ENCODE measurements at regions not wholly inside any gene's neighbourhood (a gene's known extent, or its start where the extent isn't known, plus 50 kb on each side); places are given as distances from the start of the nearest gene placed in this dataset.

DNA sequence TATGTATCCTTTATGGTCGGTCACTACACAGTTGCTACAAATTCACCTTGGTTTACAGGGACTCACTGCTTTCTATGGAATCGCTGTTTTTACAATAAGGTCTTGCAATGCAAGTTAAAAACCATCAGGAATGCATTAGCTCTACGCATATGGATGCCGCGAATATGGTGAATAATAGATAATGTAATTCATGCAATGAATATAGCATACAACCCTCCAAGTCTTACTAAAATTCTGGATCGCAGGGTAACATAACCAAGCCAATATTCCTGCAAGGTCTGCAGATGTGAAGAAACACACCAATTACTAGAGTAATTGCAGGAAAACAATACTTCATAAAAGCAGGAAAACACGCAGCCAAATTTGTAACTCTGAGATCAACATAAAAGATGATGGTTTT, 75.6 kb upstream of the BACE2 start:
- Histone ChIP-seq H3K36me3 (ENCODE audit: control insufficient read depth in 1 of 2, insufficient read depth in 2 of 2, low read depth in 1 of 2, low read length in 2 of 2) (no peaks in the 10 kb centered on the region), H3K79me1 (replicated peaks; ENCODE audit: low read length, poor library complexity, severe bottlenecking) (no peaks in the 10 kb centered on the region), H2BK5ac (ENCODE audit: low read depth, low read length, poor library complexity, severe bottlenecking) (no peak overlapping the region), H3K18ac (ENCODE audit: low read depth in 1 of 2, low read length in 2 of 2) (no peak overlapping the region), H3K27ac (ENCODE audit: low read length, poor library complexity, severe bottlenecking) (no peak overlapping the region), H3K14ac (ENCODE audit: low read length in 2 of 2) (no peak overlapping the region), H2BK15ac (ENCODE audit: low read depth, poor library complexity, severe bottlenecking) (no peak overlapping the region), H4K8ac (ENCODE audit: low read length) (no peak overlapping the region), H3K23ac (ENCODE audit: low read length in 2 of 2) (no peak overlapping the region), H3K4ac (ENCODE audit: low read depth in 1 of 2, low read length in 2 of 2) (no peak overlapping the region), H2AFZ (ENCODE audit: low read depth, low read length) (no peak overlapping the region), H4K91ac (ENCODE audit: low read length) (no peak overlapping the region), H2AK5ac (ENCODE audit: low read length, severe bottlenecking) (no peak overlapping the region), H3K9ac (ENCODE audit: low read length) (no peak overlapping the region), H3K4me2 (ENCODE audit: low read length, poor library complexity, severe bottlenecking) (no peak overlapping the region), H3K9me3 (ENCODE audit: control insufficient read depth, low read length) (no peaks in the 10 kb centered on the region), H3K4me1 (ENCODE audit: control insufficient read depth, insufficient read depth, low read depth, low read length) (no peaks in the 10 kb centered on the region), H3K4me3 (ENCODE audit: insufficient read depth in 1 of 2, low read depth in 1 of 2, low read length in 2 of 2) (no peak overlapping the region), H3K27me3 (ENCODE audit: control insufficient read depth in 1 of 2, insufficient read depth in 1 of 2, low read length in 2 of 2) (peaks cover 0 to 5% of the 10 kb centered on the region in 2 experiments), H2BK12ac (ENCODE audit: low read length in 2 of 2) (no peak overlapping the region), H2BK120ac (ENCODE audit: low read depth, low read length) (no peak overlapping the region)
- DNase-seq, result no peak
- 77% methylated on average over 2 of the region's 7 CpGs for WGBS

DNA sequence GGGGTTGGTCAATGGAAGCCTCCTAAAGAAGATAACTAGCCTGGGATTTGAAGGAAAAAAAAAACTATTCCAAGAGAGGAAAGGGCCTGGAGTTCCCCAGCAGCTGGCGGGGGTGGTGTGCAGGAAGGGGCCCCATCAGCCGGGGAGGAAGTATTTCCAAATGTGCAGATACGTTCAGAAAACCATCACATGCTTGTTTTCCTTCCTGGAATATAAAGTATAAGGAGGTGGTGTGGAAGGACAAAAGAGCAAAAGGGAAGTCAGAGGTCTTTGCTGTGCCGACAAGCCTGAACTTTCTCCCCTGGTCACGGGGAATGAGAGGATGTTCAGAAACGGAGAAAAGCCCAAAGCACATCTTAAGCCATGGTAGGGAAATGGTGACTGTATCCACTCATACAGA, 72.0 kb upstream of the BACE2 start:
- Histone ChIP-seq H3K4ac (ENCODE audit: low read depth in 1 of 2, low read length in 2 of 2) (no peak overlapping the region), H3K79me1 (replicated peaks; ENCODE audit: low read length, poor library complexity, severe bottlenecking) (no peaks in the 10 kb centered on the region), H3K4me3 (ENCODE audit: insufficient read depth in 1 of 2, low read depth in 1 of 2, low read length in 2 of 2) (no peak overlapping the region), H3K36me3 (ENCODE audit: control insufficient read depth in 1 of 2, insufficient read depth in 2 of 2, low read depth in 1 of 2, low read length in 2 of 2) (no peaks in the 10 kb centered on the region), H3K18ac (ENCODE audit: low read depth in 1 of 2, low read length in 2 of 2) (no peak overlapping the region), H3K9me3 (ENCODE audit: control insufficient read depth, low read length) (peaks cover 2% of the 10 kb centered on the region), H3K4me1 (ENCODE audit: control insufficient read depth, insufficient read depth, low read depth, low read length) (no peaks in the 10 kb centered on the region), H3K9ac (ENCODE audit: low read length) (no peak overlapping the region), H2BK15ac (ENCODE audit: low read depth, poor library complexity, severe bottlenecking) (no peak overlapping the region), H3K14ac (ENCODE audit: low read length in 2 of 2) (no peak overlapping the region), H2AFZ (ENCODE audit: low read depth, low read length) (no peak overlapping the region), H2BK12ac (ENCODE audit: low read length in 2 of 2) (no peak overlapping the region), H2BK120ac (ENCODE audit: low read depth, low read length) (no peak overlapping the region), H3K27me3 (ENCODE audit: control insufficient read depth in 1 of 2, insufficient read depth in 1 of 2, low read length in 2 of 2) (peaks cover 0 to 9% of the 10 kb centered on the region in 2 experiments), H2BK5ac (ENCODE audit: low read depth, low read length, poor library complexity, severe bottlenecking) (no peak overlapping the region), H3K23ac (ENCODE audit: low read length in 2 of 2) (no peak overlapping the region), H3K4me2 (ENCODE audit: low read length, poor library complexity, severe bottlenecking) (no peak overlapping the region), H4K91ac (ENCODE audit: low read length) (no peak overlapping the region), H2AK5ac (ENCODE audit: low read length, severe bottlenecking) (no peak overlapping the region), H3K27ac (ENCODE audit: low read length, poor library complexity, severe bottlenecking) (no peak overlapping the region), H4K8ac (ENCODE audit: low read length) (no peak overlapping the region)
- WGBS, result 70% methylated on average over 5 of the region's 6 CpGs
- DNase-seq, result no peak

DNA sequence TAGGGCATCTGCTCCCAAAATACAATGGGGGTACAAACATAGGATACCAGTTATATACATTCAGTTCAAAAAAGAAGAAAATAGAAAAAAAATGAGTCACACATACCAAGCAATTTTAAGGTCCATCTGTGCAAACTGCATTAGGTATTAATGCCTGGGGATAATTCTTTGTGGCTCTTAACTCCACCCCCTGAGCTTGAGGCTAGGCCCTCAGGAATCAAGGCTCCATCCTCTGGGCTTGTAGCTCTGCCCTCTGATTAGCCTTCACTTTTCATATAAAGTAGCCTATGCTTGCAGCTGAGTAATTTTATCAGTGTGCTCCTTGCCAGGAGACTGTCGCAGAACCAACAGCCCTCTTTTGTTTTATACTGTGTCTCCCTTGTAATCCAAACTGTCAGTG, 69.9 kb upstream of the BACE2 start:
- no peak overlapping the region for H3K9ac ChIP-seq (ENCODE audit: low read length)
- H3K36me3 ChIP-seq (ENCODE audit: control insufficient read depth in 1 of 2, insufficient read depth in 2 of 2, low read depth in 1 of 2, low read length in 2 of 2), result no peaks in the 10 kb centered on the region
- H3K23ac ChIP-seq (ENCODE audit: low read length in 2 of 2), result no peak overlapping the region
- H3K4ac ChIP-seq (ENCODE audit: low read depth in 1 of 2, low read length in 2 of 2), result no peak overlapping the region
- H4K8ac ChIP-seq (ENCODE audit: low read length), result no peak overlapping the region
- no peak overlapping the region for H4K91ac ChIP-seq (ENCODE audit: low read length)
- H2BK15ac ChIP-seq (ENCODE audit: low read depth, poor library complexity, severe bottlenecking), result no peak overlapping the region
- H2AFZ ChIP-seq (ENCODE audit: low read depth, low read length), result no peak overlapping the region
- H3K4me3 ChIP-seq (ENCODE audit: insufficient read depth in 1 of 2, low read depth in 1 of 2, low read length in 2 of 2), result no peak overlapping the region
- H3K79me1 ChIP-seq (replicated peaks; ENCODE audit: low read length, poor library complexity, severe bottlenecking), result no peaks in the 10 kb centered on the region
- peaks cover 0 to 4% of the 10 kb centered on the region in 2 experiments for H3K27me3 ChIP-seq (ENCODE audit: control insufficient read depth in 1 of 2, insufficient read depth in 1 of 2, low read length in 2 of 2)
- DNase-seq, result no peak
- H2AK5ac ChIP-seq (ENCODE audit: low read length, severe bottlenecking), result no peak overlapping the region
- no peak overlapping the region for H3K14ac ChIP-seq (ENCODE audit: low read length in 2 of 2)
- H2BK5ac ChIP-seq (ENCODE audit: low read depth, low read length, poor library complexity, severe bottlenecking), result no peak overlapping the region
- H3K27ac ChIP-seq (ENCODE audit: low read length, poor library complexity, severe bottlenecking), result no peak overlapping the region
- H2BK120ac ChIP-seq (ENCODE audit: low read depth, low read length), result no peak overlapping the region
- no peaks in the 10 kb centered on the region for H3K4me1 ChIP-seq (ENCODE audit: control insufficient read depth, insufficient read depth, low read depth, low read length)
- H2BK12ac ChIP-seq (ENCODE audit: low read length in 2 of 2), result no peak overlapping the region
- no peak overlapping the region for H3K4me2 ChIP-seq (ENCODE audit: low read length, poor library complexity, severe bottlenecking)
- peaks cover 2% of the 10 kb centered on the region for H3K9me3 ChIP-seq (ENCODE audit: control insufficient read depth, low read length)
- H3K18ac ChIP-seq (ENCODE audit: low read depth in 1 of 2, low read length in 2 of 2), result no peak overlapping the region
- WGBS, result 57% methylated on average over 1 of the region's 1 CpG

DNA sequence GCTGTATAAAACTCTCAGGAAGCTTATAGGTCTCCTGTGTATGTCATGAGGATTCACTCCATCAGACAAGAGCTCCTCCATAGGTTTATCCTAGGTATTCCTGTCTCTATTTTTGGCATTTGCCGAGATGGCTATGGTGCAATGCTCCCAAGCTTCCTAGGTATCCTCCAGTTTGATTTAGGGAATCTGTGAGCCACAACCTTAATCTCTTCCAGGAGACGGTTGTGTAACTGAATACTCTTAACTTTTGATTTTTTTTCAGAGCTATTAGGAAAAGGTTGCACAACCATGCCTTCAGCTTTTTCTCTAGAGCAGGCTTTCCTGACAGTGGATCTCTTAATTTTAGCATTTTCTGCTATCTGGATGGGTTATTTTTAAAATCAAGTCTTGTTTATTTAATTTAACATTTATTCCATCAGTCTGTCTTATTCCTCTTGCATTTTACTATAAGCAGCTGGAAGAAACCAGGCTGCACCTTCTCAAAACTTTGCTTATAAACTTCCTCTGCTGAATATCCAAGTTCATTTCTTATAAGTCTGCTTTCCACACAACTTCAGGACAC, 69.4 kb upstream of the BACE2 start:
- DNase-seq, result no peak
- H3K4me3 ChIP-seq (ENCODE audit: insufficient read depth in 1 of 2, low read depth in 1 of 2, low read length in 2 of 2), result no peak overlapping the region
- H2AK5ac ChIP-seq (ENCODE audit: low read length, severe bottlenecking), result no peak overlapping the region
- peaks cover 0 to 4% of the 10 kb centered on the region in 2 experiments for H3K27me3 ChIP-seq (ENCODE audit: control insufficient read depth in 1 of 2, insufficient read depth in 1 of 2, low read length in 2 of 2)
- no peak overlapping the region for H3K4me2 ChIP-seq (ENCODE audit: low read length, poor library complexity, severe bottlenecking)
- no peak overlapping the region for H2AFZ ChIP-seq (ENCODE audit: low read depth, low read length)
- H3K9me3 ChIP-seq (ENCODE audit: control insufficient read depth, low read length), result peaks cover 2% of the 10 kb centered on the region
- no peaks in the 10 kb centered on the region for H3K36me3 ChIP-seq (ENCODE audit: control insufficient read depth in 1 of 2, insufficient read depth in 2 of 2, low read depth in 1 of 2, low read length in 2 of 2)
- no peak overlapping the region for H2BK15ac ChIP-seq (ENCODE audit: low read depth, poor library complexity, severe bottlenecking)
- H2BK5ac ChIP-seq (ENCODE audit: low read depth, low read length, poor library complexity, severe bottlenecking), result no peak overlapping the region
- no peak overlapping the region for H2BK120ac ChIP-seq (ENCODE audit: low read depth, low read length)
- no peak overlapping the region for H3K18ac ChIP-seq (ENCODE audit: low read depth in 1 of 2, low read length in 2 of 2)
- H3K14ac ChIP-seq (ENCODE audit: low read length in 2 of 2), result no peak overlapping the region
- 42% methylated on average over 2 of the region's 2 CpGs for WGBS
- no peak overlapping the region for H3K4ac ChIP-seq (ENCODE audit: low read depth in 1 of 2, low read length in 2 of 2)
- H3K4me1 ChIP-seq (ENCODE audit: control insufficient read depth, insufficient read depth, low read depth, low read length), result no peaks in the 10 kb centered on the region
- H3K79me1 ChIP-seq (replicated peaks; ENCODE audit: low read length, poor library complexity, severe bottlenecking), result no peaks in the 10 kb centered on the region
- no peak overlapping the region for H4K91ac ChIP-seq (ENCODE audit: low read length)
- no peak overlapping the region for H3K23ac ChIP-seq (ENCODE audit: low read length in 2 of 2)
- H4K8ac ChIP-seq (ENCODE audit: low read length), result no peak overlapping the region
- H3K27ac ChIP-seq (ENCODE audit: low read length, poor library complexity, severe bottlenecking), result no peak overlapping the region
- H3K9ac ChIP-seq (ENCODE audit: low read length), result no peak overlapping the region
- H2BK12ac ChIP-seq (ENCODE audit: low read length in 2 of 2), result no peak overlapping the region

Measured in mesenchymal stem cell (in vitro differentiated cells and primary cell).